HG03175 (cell line): ENCODE measurements at regions not wholly inside any gene's neighbourhood (a gene's known extent, or its start where the extent isn't known, plus 50 kb on each side); places are given as distances from the start of the nearest gene placed in this dataset.

Source experiments
- ATAC-seq: cut with Tn5 transposase; IDR thresholded peaks from one replicate; pipeline ENCODE4 v1.9.1; 2021; ENCODE audit warnings: mild to moderate bottlenecking, moderate library complexity; ENCODE audit not compliant: unreplicated experiment

DNA sequence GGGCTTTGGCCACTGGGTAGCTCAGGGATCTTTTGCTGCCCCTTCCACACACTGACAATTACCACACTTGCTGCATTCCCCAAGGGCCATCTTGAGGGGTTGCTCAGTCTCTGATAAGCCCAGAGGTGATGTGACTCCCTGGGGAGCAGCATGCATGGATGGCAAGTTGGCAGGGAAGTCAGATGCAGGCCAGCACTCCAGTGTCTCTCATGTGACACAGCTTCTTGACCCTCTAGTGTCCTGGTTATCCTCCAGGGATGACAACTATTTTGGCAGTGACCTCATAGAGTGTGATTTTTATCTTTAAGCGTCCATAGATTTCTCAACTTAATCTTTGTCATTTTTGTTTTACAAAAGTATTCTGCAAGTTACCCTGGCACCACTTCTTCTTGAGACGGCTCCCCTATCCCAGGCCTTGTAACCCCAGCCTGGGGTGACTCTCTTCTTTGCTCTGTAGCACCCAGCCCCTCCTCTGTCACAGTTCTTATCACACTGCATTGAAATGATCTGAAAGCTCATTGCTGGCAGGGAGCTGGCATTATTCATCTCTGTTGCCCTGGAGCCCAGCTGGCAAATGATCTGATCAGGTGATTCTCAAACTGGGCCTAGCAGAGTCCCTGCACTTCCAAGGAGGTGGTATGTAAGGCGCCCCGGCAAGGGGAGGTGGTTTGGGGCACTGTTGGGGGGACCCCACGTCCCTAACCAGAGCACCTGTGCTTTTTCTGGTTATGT, 72.6 kb downstream of the TENT5C start:
- no peak for ATAC-seq

- ATAC-seq, result no peak
Measured at GRCh38 chr1:117679299-117679698, 73.5 kb downstream of the TENT5C start.

DNA sequence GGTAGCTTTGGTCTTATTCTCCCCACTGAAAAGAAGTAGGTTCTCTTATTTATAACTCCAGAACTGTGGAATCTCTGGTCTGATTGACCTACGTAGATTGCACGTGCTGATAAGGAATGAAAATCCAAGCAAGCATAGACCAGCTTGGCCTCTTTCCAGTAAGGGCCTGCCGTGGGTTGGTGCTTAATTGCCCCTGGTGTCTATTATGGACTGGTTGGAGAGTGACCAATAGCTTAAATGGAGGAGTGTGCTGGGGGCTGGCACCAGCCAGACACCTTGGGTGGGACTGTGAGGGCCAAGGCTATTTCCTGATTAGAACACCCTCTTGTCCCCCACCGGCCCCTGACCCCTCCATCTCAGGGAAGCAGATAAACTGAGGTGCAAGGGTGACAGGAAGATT, 74.0 kb downstream of the TENT5C start:
- ATAC-seq, result no peak

DNA sequence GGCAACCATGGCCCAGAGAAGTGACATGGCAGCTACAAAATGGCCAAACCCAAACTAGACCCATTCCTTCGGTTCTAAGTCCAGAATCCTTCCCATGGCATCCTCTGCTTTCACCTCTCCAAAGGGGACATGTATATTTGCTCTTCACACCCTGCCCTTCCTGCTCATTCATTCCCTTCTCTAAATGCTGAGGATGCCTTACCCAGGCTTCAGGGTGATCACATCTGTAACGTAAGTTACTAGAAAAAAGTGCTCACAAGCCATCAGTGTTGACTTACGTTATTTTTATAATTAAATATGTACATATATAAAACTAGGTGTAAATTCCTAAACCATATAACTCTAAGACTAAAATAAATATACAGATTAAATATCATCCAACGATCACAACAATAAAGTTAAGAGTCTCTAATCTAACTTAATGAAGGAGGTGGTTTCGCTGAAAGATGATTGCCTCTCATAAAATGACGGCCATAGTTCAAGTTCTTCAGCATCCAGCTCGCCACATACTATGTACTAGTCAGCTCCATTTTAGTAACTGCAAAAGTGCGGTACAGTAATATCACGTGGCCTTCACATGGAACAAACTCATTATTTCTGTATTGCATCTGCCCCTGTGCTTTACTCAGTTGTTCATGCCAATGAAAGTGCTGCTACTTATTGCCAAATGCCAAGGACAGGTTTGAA, 74.6 kb downstream of the TENT5C start:
- ATAC-seq, result no peak

DNA sequence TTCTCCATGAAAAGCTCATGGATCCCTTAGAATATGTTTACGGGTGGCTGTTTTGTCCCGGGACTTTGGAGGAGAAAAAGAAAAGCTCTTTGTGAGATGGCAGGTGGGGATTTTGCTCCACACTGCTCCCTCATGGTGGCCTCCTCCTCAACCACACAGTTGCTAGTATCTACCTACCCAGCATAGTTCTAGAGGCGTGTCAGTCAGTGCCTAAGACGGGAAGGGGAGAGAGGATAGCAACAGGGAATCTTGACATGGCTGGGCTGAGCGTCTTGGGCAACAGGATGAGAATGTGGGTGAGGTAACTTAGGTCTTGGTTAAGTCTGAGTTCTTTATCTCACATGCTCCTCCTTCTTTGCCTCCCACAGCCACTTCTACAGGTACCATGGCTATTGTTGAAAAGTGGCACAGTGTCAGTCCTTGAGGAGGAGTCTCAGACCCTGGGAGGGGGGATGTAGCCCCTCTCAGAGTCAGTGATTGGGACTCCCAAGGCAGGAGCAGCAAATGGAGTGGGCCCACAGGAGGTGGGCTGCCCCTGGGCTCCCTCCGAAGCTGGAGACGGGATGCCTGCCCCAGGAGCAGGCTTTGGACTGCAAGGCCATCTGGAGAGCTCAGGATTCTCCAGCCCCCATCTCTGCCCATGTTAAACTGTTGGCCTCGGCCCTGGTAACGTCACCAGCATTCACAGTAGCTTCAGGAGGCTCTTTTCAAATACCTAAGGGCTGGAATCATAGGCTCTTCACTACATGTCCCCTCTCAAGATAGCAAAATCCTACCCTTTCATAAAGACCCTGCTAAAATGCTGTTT, 75.4 kb downstream of the TENT5C start:
- no peak for ATAC-seq

DNA sequence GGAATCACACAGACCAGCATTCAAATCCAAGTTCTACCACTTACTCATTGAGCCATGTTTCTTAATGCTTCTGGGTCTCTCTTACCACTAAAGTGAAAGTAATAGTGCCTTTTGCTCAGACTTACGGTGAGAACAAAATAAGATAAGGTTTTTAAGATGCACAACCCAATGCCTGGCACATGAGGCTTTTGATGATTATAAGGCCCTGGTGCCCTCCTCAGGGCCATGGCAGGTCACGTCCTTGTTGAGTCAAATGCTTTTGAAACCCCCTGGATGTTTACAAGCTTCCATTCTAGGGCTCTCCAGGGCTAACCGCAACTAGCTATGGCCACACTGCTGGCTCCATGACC, 76.0 kb downstream of the TENT5C start:
- no peak for ATAC-seq

DNA sequence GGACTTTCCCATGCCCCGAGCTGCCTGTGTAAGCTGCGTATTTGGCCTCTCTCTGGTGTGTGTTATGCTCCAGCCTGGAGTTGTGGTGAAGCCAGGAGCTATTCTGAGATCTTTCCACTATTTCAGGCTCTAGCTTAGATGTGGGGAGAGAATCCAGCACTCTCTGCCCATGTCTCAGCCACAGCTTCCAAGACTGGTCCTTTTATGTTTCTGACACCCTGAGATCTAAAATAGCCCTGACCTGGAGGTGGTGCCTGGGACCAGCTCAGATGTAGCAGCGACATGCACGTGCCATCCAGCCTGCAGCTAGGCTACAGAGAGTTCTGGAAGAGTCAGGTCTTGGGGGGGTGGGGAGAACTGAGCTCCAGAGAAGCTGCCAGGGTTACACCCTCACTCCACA, 76.5 kb downstream of the TENT5C start:
- ATAC-seq, result no peak

GRCh38 chr1:117683571-117684285, 77.9 kb downstream of the TENT5C start:
- no peak for ATAC-seq

GRCh38 chr1:117685936-117686806, 80.3 kb downstream of the TENT5C start:
- no peak for ATAC-seq

GRCh38 chr1:117686907-117687306, 81.1 kb downstream of the TENT5C start:
- no peak for ATAC-seq

- ATAC-seq, result no peak
Measured at GRCh38 chr1:117689997-117690625, 84.3 kb downstream of the TENT5C start.

DNA sequence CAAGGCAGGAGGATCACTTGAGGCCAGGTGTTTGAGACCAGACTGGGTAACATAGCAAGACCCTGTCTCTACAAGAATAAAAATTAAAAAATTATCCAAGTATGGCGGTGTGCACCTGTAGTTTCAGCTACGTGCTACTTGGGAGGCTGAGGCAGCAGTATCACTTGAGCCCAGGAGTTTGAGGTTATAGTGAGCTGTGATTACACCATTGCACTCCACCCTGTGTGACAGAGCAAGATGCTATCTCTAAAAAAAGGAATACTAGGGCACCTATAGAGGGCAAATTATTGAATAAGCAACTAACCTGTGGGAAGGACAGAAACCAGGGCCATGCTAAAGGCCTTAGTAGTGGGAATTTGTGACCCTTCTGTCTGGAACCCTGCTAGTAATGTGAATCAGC, 86.1 kb downstream of the TENT5C start:
- no peak for ATAC-seq

DNA sequence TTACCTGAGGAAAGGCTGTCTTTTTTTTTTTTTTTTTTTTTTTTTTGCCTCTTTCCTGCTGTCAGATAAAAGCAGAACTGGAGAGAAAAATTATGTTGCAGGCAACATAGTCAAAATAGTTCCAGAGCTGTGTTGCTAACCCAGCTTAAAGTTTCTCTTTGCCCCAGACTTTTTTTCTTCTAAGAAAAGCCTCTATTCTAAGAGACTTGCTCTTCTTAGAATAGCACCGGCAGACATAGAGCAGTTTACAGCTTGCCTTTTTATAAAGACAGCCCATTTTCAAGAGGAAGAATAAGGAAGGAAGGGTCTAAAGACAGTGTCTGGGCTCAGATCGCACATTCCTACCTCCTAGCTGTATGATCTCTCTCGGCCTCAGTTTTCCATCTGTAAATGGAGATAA, 88.7 kb downstream of the TENT5C start:
- ATAC-seq, result no peak

GRCh38 chr1:117695796-117696490, 90.1 kb downstream of the TENT5C start:
- no peak for ATAC-seq

DNA sequence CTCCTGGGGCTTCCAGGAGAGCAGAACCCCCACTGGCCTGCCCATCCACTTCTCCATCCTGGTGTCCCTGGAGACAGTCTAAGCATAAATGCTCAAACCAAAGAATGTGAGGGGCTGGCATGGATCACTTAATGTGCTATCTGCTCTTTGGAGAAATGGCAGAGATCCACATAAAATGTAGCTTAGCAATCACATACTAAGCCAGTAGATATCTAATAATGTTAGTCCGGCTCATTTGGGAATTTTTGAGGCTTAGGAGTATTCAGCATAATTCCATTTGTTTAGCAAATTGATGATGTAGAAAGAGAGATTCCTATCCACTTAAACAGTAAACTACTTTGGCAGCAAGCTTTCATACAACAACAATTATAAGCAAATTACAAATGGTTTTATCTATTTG, 90.7 kb downstream of the TENT5C start:
- no peak for ATAC-seq

GRCh38 chr1:117697220-117697781, 91.5 kb downstream of the TENT5C start:
- ATAC-seq, result no peak

GRCh38 chr1:117698398-117699160, 92.7 kb downstream of the TENT5C start:
- ATAC-seq, result no peak

- ATAC-seq, result no peak
Measured at GRCh38 chr1:117699953-117700352, 94.1 kb downstream of the TENT5C start.
